Keratinocyte (primary cell): ENCODE measurements at regions not wholly inside any gene's neighbourhood (a gene's known extent, or its start where the extent isn't known, plus 50 kb on each side); places are given as distances from the start of the nearest gene placed in this dataset.

Experiments used
- EZH2 ChIP-seq: IDR thresholded peaks from one replicate; pipeline ENCODE4 v1.6.1; 2012; ENCODE audit warnings: inconsistent platforms, mild to moderate bottlenecking, low read length, moderate library complexity
- TF ChIP-seq, protein P1 (sequence below), 3 experiments: IDR thresholded peaks in 1 of 3; conservative IDR thresholded peaks in 1 of 3; optimal IDR thresholded peaks in 1 of 3; 2 replicates in 2 of 3; 3 replicates in 1 of 3; pipeline versions ENCODE3 to v1.5.1; 2011; ENCODE audit warnings: low read length in 3 of 3, mild to moderate bottlenecking in 3 of 3, moderate library complexity in 2 of 3, control low read depth in 1 of 3, inconsistent platforms in 1 of 3; ENCODE audit not compliant: insufficient read depth in 2 of 3; ENCODE audit errors: extremely low read depth in 1 of 3

DNA sequence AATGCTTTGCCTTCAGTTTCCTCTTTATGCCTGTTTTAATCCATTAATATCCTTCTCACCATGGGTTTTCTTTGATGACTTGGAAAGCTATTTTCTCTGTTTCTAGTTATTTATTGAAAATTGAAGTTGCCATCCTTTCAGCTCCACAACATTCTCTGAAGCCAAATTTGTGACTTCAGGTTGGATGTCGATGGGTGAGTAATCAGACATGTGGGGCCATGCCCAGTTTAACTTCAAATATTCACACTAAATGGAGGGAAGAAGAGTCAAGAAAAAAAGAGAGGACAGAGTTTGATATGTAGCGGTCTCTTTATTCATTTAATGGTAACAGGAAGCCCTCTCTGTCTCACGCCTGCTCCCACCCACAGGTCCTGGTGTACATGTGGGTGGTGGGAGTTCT, 89.1 kb upstream of the RIPOR2 start:
- TF ChIP-seq, protein P1, sequence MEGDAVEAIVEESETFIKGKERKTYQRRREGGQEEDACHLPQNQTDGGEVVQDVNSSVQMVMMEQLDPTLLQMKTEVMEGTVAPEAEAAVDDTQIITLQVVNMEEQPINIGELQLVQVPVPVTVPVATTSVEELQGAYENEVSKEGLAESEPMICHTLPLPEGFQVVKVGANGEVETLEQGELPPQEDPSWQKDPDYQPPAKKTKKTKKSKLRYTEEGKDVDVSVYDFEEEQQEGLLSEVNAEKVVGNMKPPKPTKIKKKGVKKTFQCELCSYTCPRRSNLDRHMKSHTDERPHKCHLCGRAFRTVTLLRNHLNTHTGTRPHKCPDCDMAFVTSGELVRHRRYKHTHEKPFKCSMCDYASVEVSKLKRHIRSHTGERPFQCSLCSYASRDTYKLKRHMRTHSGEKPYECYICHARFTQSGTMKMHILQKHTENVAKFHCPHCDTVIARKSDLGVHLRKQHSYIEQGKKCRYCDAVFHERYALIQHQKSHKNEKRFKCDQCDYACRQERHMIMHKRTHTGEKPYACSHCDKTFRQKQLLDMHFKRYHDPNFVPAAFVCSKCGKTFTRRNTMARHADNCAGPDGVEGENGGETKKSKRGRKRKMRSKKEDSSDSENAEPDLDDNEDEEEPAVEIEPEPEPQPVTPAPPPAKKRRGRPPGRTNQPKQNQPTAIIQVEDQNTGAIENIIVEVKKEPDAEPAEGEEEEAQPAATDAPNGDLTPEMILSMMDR (optimal IDR thresholded peaks at IDR 0.05 in 1 of 3, IDR thresholded peaks at IDR 0.05 in 1 of 3, conservative IDR thresholded peaks at IDR 0.05 in 1 of 3; ENCODE audit: extremely low read depth in 1 of 3, insufficient read depth in 2 of 3, low read length in 3 of 3): no peak
- no peak for TF ChIP-seq EZH2
